Stromal cell of bone marrow (primary cell): ENCODE measurements at regions not wholly inside any gene's neighbourhood (a gene's known extent, or its start where the extent isn't known, plus 50 kb on each side); places are given as distances from the start of the nearest gene placed in this dataset.
"Not testable (repeated sequence)": the region's sequence is repeated elsewhere in the genome, so short reads cannot be mapped to it uniquely, and the experiment has no call there.

Experiments used
- DNase-seq: peaks from one replicate; pipeline ENCODE4 v3.0.0-alpha.2; 2012; ENCODE audit warnings: low read depth

GRCh38 chr21:38614558-38614957 is 116.3 kb upstream of the ERG start:
- no peak for DNase-seq

GRCh38 chr21:38619480-38619879 is 121.2 kb upstream of the ERG start:
- DNase-seq: no peak

GRCh38 chr21:38619992-38620479 is 121.8 kb upstream of the ERG start:
- peak; percentile 94 for DNase-seq

- no peak for DNase-seq
These were observed 122.9 kb upstream of the ERG start for GRCh38 chr21:38621132-38621531.

GRCh38 chr21:38622081-38622826 is 124.0 kb upstream of the ERG start:
- no peak for DNase-seq

GRCh38 chr21:38622827-38623209 is 124.5 kb upstream of the ERG start:
- DNase-seq: no peak

- no peak for DNase-seq
These were observed 125.3 kb upstream of the ERG start for GRCh38 chr21:38623552-38623951.

GRCh38 chr21:38625000-38625399 is 126.7 kb upstream of the ERG start:
- no peak for DNase-seq

GRCh38 chr21:38626306-38626705 is 128.0 kb upstream of the ERG start:
- DNase-seq: no peak

- no peak for DNase-seq
These were observed 130.1 kb upstream of the ERG start for GRCh38 chr21:38628349-38628748.

GRCh38 chr21:38631206-38631605 is 132.9 kb upstream of the ERG start:
- DNase-seq: peak; percentile 73

- DNase-seq: peak; percentile 77
These were observed 133.4 kb upstream of the ERG start for GRCh38 chr21:38631676-38632075.

GRCh38 chr21:38637161-38637560 is 138.9 kb upstream of the ERG start:
- DNase-seq: no peak

- DNase-seq: peak; percentile 28
These were observed 141.5 kb upstream of the ERG start for GRCh38 chr21:38639571-38640354.

GRCh38 chr21:38640355-38640742 is 142.1 kb upstream of the ERG start:
- DNase-seq: not testable (repeated sequence)

- DNase-seq: no peak
These were observed 145.2 kb upstream of the ERG start for GRCh38 chr21:38643404-38644023.

- peak; percentile 92 for DNase-seq
These were observed 147.0 kb upstream of the ERG start for GRCh38 chr21:38645282-38645681.

- peak; percentile 86 for DNase-seq
These were observed 148.0 kb upstream of the ERG start for GRCh38 chr21:38646213-38646837.

GRCh38 chr21:38649120-38649519 is 150.8 kb upstream of the ERG start:
- no peak for DNase-seq

- no peak for DNase-seq
These were observed 153.3 kb upstream of the ERG start for GRCh38 chr21:38651570-38651969.

GRCh38 chr21:38652396-38652795 is 153.3 kb upstream of the ETS2 start:
- DNase-seq: no peak

- no peak for DNase-seq
These were observed 151.1 kb upstream of the ETS2 start for GRCh38 chr21:38654580-38654979.
